Activated CD8-positive, alpha-beta memory T cell treated with anti-CD3 and anti-CD28 coated beads for 24 hours (primary cell): ENCODE measurements at regions not wholly inside any gene's neighbourhood (a gene's known extent, or its start where the extent isn't known, plus 50 kb on each side); places are given as distances from the start of the nearest gene placed in this dataset.
"Not testable (repeated sequence)": the region's sequence is repeated elsewhere in the genome, so short reads cannot be mapped to it uniquely, and the experiment has no call there.

Experiments
- DNase-seq: peaks from one replicate; pipeline ENCODE4 v3.0.0-alpha.2; 2020

GRCh38 chr21:28224191-28224726, 768.4 kb downstream of the LTN1 start:
- no peak for DNase-seq

DNA sequence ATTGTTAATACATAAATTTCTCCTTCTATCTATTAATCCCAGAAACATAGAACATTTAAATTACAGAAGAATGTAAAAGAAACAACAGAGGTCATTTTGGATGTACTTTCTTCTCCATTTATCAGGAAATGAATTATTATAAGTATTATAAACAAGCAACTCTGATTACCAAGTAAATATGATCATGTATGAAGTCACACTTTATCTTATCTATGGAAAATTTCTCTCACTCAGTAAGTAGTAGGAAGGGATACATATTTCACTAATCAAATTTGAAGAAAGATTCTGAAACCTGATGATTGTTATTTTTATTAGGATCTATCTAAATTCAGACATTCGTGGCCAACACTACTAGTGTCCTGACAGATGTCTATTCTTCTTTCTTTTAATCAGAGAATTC, 770.7 kb downstream of the LTN1 start:
- no peak for DNase-seq

DNA sequence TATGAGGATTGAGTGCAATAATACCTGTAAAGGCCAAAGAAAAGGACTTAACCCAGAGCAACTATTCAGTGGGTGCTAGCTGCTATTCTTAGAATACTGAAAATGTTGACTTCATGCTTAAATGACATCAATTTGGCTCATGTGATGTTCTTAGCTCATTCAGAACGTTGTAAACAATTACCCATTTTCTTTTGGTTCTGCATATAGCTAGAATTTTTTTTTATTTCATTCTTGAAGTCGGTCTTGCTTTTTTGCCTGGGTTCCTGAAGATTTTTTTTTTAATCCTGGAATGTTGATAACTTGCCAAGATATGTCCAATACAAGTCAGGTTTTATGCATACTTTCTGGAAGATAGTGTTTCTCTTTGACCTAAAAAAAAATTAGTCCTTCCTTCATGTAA, 772.0 kb downstream of the LTN1 start:
- DNase-seq = no peak

- no peak for DNase-seq
These were observed 775.6 kb downstream of the LTN1 start for GRCh38 chr21:28216976-28217523.

GRCh38 chr21:28215214-28215954, 777.3 kb downstream of the LTN1 start:
- no peak for DNase-seq

DNA sequence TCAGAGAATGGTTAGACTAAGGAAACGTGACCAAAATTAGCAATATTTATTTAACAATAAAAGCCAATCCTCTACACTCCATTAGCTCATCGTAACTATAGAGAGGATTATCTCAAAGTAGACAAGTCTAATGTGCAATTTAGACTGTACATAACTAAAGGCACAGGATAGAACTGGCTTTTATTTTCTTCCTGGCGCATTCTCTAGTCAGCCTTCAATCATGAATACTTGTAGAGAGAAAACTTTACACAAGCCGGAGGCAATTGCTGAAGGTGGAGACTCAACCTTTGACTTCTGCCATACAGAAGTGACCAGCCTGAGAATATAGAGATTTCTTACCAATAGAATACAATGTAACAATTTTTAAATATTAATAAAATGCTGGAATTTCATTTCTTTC, 777.9 kb downstream of the LTN1 start:
- DNase-seq = no peak

GRCh38 chr21:28213261-28213660, 779.4 kb downstream of the LTN1 start:
- DNase-seq = no peak

- DNase-seq = no peak
These were observed 780.6 kb downstream of the LTN1 start for GRCh38 chr21:28212061-28212460.

GRCh38 chr21:28207436-28208173, 785.1 kb downstream of the LTN1 start:
- no peak for DNase-seq

GRCh38 chr21:28200726-28201125, 792.0 kb downstream of the LTN1 start:
- DNase-seq = no peak

DNA sequence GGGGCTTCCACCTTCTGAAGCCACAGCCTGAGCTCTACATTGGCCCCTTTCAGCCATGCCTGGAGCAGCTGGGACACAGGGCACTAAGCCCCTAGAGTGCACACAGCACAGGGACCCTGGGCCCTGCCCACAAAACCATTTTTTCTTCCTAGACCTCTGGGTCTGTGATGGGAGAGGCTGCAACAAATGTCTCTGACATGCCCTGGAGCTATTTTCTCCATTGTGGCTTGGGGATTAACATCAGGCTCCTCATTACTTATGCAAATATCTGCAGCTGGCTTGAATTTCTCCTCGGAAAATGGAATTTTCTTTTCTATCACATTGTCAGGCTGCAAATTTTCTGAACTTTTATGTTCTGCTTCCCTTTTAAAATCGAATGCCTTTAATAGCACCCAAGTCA, 795.7 kb downstream of the LTN1 start:
- no peak for DNase-seq

DNA sequence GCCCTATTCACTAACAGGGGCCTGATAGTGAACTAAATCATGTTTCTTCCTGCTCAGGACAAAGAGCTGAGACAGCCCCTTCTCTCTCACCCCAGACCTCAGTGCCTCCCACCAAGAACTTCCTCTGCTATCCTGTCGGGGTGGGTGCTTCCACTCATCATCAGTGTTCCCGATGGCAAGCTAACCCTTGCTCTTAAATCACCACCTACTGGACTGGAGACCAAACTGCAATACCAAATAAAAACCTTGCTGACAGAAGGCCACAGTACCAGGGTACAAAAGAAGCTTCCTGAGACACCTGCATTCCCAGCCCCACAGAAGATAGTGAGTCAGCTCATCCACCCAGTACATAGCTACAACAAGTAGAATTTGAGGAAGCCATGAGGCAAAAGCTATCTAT, 799.5 kb downstream of the LTN1 start:
- no peak for DNase-seq

DNA sequence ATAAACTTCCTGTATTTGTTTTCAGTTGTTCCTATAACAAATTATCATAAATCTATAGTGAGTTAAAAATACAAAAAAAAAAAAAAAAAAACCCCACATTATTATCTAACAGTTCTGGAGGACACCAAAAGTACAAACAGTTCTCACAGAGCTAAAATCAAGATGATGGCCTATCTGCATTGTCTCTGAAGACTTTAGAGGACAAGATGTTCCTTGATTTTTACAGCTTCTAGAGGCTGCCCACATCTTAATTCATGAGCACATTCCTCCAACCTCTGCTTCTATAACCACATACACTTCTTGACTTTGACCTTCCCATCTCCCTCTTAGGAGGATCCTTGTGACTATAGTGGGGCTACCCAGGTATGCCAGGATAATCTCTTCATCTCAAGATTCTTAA, 806.1 kb downstream of the LTN1 start:
- DNase-seq = no peak

GRCh38 chr21:28181730-28182129, 810.9 kb downstream of the LTN1 start:
- DNase-seq = no peak

- no peak for DNase-seq
These were observed 813.5 kb downstream of the LTN1 start for GRCh38 chr21:28179136-28179535.

GRCh38 chr21:28177124-28177523, 815.6 kb downstream of the LTN1 start:
- DNase-seq = no peak

- no peak for DNase-seq
These were observed 818.0 kb downstream of the LTN1 start for GRCh38 chr21:28174701-28175100.

DNA sequence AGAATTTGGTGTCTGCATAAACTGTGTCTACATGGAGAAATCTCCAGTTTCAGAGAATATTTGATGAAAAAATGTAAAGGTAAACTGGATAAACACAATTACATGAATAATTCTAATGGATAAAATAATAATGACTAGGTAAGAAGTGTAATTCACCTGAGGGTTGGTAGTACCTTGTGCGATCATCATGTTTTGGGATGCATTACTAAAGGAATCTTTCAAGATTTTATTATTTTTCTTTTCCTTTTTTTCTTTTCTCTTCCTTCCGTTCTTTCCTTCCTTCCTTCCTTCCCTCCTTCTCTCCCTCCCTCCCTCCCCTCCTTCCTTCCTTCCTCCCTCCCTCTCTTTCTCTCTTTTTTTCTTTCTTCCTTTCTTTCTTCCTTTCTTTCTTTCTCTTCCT, 818.7 kb downstream of the LTN1 start:
- no peak for DNase-seq

- DNase-seq = no peak
These were observed 820.3 kb downstream of the LTN1 start for GRCh38 chr21:28172376-28172775.

GRCh38 chr21:28167366-28167765, 825.3 kb downstream of the LTN1 start:
- no peak for DNase-seq

- not testable (repeated sequence) for DNase-seq
These were observed 828.2 kb downstream of the LTN1 start for GRCh38 chr21:28164519-28164918.

DNA sequence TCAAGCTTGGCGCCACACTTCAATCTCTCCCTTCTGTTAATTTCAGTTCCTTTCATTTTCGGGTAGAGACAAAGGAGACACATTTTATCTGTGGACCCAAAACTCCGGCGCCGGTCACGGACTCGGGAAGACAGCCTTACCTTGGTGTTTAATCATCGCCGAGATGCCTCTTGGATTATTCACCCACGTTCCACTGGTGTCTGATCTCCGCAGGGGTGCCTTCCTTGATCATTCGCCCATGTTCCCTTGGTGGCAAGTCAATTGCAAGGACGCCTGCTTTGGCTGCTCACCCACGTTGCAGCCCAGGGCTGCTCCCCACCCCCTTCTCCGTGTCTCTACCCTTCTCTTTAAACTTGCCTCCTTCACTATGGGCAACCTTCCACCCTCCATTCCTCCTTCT, 830.6 kb downstream of the LTN1 start:
- DNase-seq = not testable (repeated sequence)

GRCh38 chr21:28160378-28160777, 832.3 kb downstream of the LTN1 start:
- no peak for DNase-seq

DNA sequence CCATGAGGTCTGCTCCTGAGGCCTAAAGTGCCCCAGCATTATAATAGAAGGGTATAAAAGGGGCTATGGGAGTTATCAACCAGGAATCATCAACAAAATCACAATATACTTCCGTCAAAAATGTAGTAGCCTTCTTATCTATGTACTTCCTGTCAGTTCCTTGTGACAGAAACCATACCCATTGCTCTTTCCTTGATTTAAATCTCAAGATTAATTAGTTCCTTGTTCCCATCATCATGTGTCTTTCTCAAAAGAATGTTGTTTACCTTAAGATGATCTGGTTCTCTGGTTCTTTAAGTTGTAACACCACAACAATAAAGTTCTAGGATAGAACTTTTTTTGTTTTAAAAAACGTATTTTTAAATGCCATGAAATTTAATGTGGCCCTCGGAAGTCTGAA, 833.3 kb downstream of the LTN1 start:
- DNase-seq = no peak
